GM12865 (cell line): ENCODE measurements at regions not wholly inside any gene's neighbourhood (a gene's known extent, or its start where the extent isn't known, plus 50 kb on each side); places are given as distances from the start of the nearest gene placed in this dataset.

Experiments
- DNase-seq: peaks from one replicate; pipeline ENCODE4 v3.0.0; 2010; ENCODE audit warnings: low read depth
- H3K4me3 ChIP-seq: 2 replicates; pipeline ENCODE4 v1.5.1; 2011; ENCODE audit warnings: mild to moderate bottlenecking, low read depth, low read length, control low read depth
- TF ChIP-seq, protein P1 (sequence below): IDR thresholded peaks from 2 replicates; pipeline ENCODE4 v1.5.1; 2011; ENCODE audit warnings: low read length, control low read depth, low read depth, inconsistent platforms; ENCODE audit not compliant: insufficient read depth; ENCODE audit errors: missing control alignments

DNA sequence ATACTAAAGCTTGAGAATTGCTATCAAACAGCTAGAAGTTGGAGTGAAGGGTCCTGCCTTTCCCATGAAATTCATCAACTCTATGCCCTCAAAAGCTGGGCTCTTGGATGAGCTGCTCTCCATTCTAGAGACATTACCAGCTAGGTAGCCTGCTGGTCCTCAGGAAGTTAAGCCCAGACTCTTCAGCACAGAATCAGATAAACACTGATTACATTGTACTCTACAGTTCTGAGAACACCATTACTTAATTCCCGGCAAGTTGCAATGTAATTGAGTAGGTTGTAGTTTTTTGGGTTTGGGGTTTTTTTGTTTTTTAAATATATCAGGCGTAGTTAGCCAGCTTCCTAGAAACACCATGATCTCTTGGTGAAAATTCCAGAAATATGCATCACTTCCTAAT lies 84.1 kb upstream of the PIK3CG start:
- DNase-seq, result no peak
- H3K4me3 ChIP-seq, result no peak overlapping the region
- TF ChIP-seq, protein P1, sequence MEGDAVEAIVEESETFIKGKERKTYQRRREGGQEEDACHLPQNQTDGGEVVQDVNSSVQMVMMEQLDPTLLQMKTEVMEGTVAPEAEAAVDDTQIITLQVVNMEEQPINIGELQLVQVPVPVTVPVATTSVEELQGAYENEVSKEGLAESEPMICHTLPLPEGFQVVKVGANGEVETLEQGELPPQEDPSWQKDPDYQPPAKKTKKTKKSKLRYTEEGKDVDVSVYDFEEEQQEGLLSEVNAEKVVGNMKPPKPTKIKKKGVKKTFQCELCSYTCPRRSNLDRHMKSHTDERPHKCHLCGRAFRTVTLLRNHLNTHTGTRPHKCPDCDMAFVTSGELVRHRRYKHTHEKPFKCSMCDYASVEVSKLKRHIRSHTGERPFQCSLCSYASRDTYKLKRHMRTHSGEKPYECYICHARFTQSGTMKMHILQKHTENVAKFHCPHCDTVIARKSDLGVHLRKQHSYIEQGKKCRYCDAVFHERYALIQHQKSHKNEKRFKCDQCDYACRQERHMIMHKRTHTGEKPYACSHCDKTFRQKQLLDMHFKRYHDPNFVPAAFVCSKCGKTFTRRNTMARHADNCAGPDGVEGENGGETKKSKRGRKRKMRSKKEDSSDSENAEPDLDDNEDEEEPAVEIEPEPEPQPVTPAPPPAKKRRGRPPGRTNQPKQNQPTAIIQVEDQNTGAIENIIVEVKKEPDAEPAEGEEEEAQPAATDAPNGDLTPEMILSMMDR, result no peak

DNA sequence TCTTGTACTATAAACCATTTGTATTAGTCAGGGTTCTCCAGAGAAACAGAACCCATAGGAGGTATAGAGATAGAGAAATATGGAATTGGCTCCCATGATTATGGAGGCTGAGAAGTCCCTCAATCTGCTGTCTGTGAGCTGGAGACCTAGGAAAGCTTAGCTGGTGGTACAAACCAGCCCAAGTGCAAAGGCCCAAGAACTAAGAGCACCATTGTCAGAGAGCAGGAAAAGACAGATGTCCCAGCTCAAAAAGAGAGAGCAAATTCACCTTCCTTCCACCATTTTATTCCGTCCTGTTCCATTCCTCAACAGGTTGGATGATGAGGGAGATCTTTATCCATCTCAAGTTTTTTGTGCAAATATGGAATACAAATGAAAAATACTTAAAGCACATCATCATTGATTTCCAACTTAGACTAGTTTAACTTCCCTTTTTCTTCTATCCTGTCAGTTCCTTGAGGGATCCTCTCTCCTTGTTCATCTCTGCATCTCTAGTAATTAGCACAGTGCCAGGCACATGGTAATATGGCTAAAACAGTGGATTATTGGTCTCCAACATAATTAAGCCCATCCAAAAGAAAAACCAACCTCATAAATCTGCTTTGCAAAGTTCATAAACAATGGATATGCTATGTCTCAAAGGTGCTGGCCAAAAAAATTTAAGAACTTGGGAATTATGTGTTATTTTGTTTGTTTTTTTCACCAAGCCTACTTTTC lies 83.1 kb upstream of the PIK3CG start:
- no peak overlapping the region for H3K4me3 ChIP-seq
- DNase-seq, result no peak
- TF ChIP-seq, protein P1, result no peak

DNA sequence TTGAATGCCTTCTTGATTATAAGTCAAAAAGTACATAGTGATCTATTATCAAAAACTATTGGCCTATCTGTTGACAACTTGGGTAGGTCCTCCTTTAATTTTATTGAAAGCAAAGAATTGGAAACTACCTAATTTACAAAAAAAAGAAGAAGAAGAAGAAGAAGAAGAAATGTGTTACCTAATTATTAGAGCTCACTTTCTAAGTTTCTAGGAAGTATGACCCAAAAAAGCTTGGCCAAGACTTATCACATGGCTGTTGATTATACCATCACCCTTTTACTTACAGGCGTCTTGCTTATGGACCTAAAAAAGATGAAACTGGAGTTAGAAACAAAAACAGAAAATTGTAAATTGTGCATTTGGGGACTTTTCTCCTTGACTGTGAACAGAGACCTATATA lies 81.8 kb upstream of the PIK3CG start:
- DNase-seq, result no peak
- no peak overlapping the region for H3K4me3 ChIP-seq
- TF ChIP-seq, protein P1, result no peak

DNA sequence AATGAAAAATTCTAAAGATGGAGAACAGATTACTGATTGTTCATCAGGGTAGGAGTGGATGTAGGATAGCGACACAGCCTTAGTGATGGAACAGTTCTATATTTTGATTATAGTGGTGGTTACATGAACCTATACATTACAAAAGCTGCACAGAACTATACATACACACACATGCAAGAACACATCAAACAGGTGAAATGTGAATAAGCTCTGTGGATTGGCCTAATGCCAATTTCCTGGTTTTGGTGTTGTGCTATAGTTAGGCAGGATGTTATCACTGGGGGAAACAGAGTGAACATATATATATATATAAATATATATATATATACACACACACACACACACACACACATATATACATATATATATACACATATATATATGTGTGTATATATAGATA lies 76.4 kb upstream of the PIK3CG start:
- H3K4me3 ChIP-seq, result no peak overlapping the region
- DNase-seq, result no peak
- TF ChIP-seq, protein P1, result no peak

DNA sequence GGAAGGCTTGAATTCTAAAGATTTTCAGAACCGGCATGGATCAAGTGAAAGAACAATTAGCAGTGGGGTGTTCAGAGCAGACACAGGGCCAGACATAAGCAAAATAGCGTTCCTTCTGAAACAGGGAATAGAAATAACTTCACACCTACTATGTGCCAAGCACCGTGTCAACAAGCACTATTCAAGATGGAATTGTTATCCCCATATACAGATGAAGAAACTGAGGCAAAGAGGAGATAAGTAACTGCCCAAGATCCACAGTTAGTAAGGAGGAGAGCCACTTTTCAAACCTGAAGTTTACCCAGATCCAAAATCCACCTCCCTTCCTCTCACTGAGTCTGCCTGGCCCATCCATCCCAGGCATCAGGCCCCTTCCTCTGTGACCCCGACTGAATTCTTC lies 73.6 kb upstream of the PIK3CG start:
- TF ChIP-seq, protein P1, result no peak
- no peak overlapping the region for H3K4me3 ChIP-seq
- DNase-seq, result no peak

DNA sequence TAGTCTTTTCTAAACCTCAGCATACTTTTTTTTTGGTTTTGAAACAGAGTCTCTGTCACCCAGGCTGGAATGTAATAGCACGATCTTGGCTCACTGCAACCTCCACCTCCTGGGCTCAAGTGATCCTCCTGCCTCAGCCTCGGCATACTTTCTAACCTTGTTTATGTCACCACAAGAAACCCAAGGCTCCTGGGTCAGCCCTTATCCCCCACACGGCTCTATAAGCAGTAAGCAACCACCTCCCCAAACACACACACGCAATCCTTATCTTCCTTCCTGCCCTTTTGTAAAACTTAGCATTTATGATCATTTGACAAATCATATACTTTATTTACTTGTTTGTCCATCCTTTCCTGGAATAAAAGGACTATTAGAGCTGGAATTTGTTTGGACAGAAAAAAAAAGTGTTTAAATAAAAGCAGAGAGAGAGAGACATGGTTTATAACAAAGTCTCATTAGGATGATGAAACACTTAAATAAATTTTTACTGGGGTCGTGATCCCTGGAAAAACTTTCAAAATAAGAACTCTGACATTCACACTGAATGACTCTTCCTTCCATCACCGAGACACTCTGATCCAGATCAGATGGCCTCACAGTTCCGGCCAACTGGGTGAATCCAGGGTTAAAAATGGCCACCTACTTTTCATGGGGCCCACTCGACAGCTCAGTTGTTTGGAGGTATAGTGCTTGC lies 72.7 kb upstream of the PIK3CG start:
- no peak for DNase-seq
- TF ChIP-seq, protein P1, result no peak
- H3K4me3 ChIP-seq, result no peak overlapping the region
